ENCODE measurements at regions not wholly inside any gene's neighbourhood (a gene's known extent, or its start where the extent isn't known, plus 50 kb on each side); places are given as distances from the start of the nearest gene placed in this dataset.

DNA sequence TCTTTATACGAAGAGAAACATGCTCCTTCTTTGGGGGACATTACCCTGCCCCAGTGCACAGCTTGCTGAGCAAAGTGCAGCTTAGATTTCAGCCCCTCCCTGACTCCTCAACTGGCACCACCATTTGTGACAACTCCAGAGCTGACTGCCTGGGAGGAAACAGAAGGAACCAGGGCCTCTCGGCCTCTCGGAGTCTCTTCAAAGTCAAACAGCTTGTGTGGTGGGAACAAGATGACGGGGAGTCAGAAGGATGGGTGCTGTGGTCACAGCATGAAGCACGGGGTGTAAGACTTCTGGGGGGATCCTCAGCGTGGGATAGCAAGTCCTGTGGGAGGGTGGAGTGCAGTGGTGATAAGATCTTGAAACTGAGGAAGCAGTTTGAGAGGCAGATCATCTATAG is 123.5 kb upstream of the BCL2L14 start (continued):
- TF ChIP-seq, protein P1, sequence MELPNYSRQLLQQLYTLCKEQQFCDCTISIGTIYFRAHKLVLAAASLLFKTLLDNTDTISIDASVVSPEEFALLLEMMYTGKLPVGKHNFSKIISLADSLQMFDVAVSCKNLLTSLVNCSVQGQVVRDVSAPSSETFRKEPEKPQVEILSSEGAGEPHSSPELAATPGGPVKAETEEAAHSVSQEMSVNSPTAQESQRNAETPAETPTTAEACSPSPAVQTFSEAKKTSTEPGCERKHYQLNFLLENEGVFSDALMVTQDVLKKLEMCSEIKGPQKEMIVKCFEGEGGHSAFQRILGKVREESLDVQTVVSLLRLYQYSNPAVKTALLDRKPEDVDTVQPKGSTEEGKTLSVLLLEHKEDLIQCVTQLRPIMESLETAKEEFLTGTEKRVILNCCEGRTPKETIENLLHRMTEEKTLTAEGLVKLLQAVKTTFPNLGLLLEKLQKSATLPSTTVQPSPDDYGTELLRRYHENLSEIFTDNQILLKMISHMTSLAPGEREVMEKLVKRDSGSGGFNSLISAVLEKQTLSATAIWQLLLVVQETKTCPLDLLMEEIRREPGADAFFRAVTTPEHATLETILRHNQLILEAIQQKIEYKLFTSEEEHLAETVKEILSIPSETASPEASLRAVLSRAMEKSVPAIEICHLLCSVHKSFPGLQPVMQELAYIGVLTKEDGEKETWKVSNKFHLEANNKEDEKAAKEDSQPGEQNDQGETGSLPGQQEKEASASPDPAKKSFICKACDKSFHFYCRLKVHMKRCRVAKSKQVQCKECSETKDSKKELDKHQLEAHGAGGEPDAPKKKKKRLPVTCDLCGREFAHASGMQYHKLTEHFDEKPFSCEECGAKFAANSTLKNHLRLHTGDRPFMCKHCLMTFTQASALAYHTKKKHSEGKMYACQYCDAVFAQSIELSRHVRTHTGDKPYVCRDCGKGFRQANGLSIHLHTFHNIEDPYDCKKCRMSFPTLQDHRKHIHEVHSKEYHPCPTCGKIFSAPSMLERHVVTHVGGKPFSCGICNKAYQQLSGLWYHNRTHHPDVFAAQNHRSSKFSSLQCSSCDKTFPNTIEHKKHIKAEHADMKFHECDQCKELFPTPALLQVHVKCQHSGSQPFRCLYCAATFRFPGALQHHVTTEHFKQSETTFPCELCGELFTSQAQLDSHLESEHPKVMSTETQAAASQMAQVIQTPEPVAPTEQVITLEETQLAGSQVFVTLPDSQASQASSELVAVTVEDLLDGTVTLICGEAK (IDR thresholded peaks at IDR 0.05; ENCODE audit: borderline replicate concordance), result no peak
- TF ChIP-seq TCF12 (IDR thresholded peaks at IDR 0.05; ENCODE audit: low read depth, low read length), result no peak
- no peak for TF ChIP-seq SMARCA5 (IDR thresholded peaks at IDR 0.05)
- TF ChIP-seq ZSCAN29 (IDR thresholded peaks at IDR 0.05), result no peak
- no peak for TF ChIP-seq EED (IDR thresholded peaks at IDR 0.05; ENCODE audit: low read depth)
- no peak for TF ChIP-seq RAD21 (IDR thresholded peaks at IDR 0.05; ENCODE audit: insufficient read depth, low read depth, low read length)

DNA sequence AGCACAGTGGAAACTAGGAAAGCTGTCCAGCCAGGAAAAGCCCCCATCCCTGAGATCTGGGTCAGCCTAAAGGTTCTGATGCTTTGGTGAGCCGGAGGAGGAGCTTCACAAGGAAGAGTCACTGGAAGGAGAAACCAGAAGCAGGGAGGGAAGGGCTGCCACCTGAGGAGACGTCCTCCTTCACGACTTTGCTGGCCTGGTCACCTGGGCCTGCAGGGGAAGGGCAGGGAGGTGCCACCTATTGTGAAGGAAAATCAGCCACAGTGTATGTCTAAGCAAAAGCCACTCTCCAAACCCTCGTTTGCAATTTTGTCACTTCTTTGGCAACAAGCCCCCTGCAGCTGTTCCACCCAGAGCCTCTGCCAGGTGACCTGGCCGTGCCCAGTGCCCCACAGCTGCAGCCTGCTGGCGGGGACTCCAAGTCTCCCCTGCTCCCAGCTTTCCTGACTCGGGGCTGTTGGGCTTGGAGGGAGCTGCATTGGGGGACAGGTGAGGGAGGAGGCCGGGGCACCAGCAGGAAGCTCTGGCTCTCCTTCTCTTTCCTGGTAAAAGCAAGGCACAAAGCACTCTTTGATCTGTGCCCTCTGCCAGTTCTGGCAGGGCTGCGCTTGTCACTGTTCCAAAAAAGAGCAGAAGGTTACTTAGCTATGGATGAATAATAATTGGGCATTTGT is 120.9 kb upstream of the BCL2L14 start:
- Histone ChIP-seq H3K36me3 (ENCODE audit: control insufficient read depth in 2 of 2, insufficient read depth in 2 of 2, low read length in 1 of 2) (no peaks in the 10 kb centered on the region), H3K4me1 (ENCODE audit: control insufficient read depth, insufficient read depth, low read length) (peaks cover 4% of the 10 kb centered on the region; the same call in 1 of the 2 replicates), H3K27me3 (replicated peaks in 1 of 2; ENCODE audit: control insufficient read depth in 2 of 2, insufficient read depth in 2 of 2, low read length in 1 of 2) (no peaks in the 10 kb centered on the region), H2AFZ (ENCODE audit: control insufficient read depth, low read depth, low read length) (no peak overlapping the region), H3K9me3 (replicated peaks; ENCODE audit: control insufficient read depth, insufficient read depth, low read length) (no peaks in the 10 kb centered on the region), H4K20me1 (ENCODE audit: control insufficient read depth, insufficient read depth) (no peaks in the 10 kb centered on the region), H3K27ac (ENCODE audit: control insufficient read depth, insufficient read depth) (no peak overlapping the region), H3K4me2 (ENCODE audit: control insufficient read depth, insufficient read depth) (no peak overlapping the region), H3K9ac (ENCODE audit: control insufficient read depth, insufficient read depth, low read length) (no peak overlapping the region), H3K79me2 (ENCODE audit: control insufficient read depth, insufficient read depth, low read length) (no peaks in the 10 kb centered on the region), H3K4me3 (no peak overlapping the region)
- no TSS peak for BruUV-seq (replicated peaks)
- ChIA-PET SMC1A (ENCODE audit: uncharacterized antibody, unreplicated experiment) (interaction anchor here (0.9 to 2.4 kb wide), 6 partner anchors 8 to 51 kb away, joined by 3 to 11 read pairs (median 4); no protein-coding TSS in a partner anchor), CTCF (no interaction called here), POLR2A (no interaction called here), RAD21 (ENCODE audit: unreplicated experiment) (no interaction called here)
- WGBS (ENCODE audit: insufficient coverage, insufficient replicate concordance, low lambda C conversion rate, missing lambda C conversion rate), result 49% methylated on average over 9 of the region's 9 CpGs
- DNase-seq (ENCODE audit: low read depth, low spot score), result no peak
- in situ Hi-C loops (cut with MboI) (no loop called here), intact Hi-C loops (cut with micrococcal nuclease; ENCODE audit: unreplicated experiment) (no loop called here)
- no peak for FAIRE-seq
- ATAC-seq, result no peak
- TF ChIP-seq, protein P2, sequence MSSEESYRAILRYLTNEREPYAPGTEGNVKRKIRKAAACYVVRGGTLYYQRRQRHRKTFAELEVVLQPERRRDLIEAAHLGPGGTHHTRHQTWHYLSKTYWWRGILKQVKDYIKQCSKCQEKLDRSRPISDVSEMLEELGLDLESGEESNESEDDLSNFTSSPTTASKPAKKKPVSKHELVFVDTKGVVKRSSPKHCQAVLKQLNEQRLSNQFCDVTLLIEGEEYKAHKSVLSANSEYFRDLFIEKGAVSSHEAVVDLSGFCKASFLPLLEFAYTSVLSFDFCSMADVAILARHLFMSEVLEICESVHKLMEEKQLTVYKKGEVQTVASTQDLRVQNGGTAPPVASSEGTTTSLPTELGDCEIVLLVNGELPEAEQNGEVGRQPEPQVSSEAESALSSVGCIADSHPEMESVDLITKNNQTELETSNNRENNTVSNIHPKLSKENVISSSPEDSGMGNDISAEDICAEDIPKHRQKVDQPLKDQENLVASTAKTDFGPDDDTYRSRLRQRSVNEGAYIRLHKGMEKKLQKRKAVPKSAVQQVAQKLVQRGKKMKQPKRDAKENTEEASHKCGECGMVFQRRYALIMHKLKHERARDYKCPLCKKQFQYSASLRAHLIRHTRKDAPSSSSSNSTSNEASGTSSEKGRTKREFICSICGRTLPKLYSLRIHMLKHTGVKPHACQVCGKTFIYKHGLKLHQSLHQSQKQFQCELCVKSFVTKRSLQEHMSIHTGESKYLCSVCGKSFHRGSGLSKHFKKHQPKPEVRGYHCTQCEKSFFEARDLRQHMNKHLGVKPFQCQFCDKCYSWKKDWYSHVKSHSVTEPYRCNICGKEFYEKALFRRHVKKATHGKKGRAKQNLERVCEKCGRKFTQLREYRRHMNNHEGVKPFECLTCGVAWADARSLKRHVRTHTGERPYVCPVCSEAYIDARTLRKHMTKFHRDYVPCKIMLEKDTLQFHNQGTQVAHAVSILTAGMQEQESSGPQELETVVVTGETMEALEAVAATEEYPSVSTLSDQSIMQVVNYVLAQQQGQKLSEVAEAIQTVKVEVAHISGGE (CRISPR knock-in tag; IDR thresholded peaks at IDR 0.05), result no peak
- TF ChIP-seq SUPT20H (IDR thresholded peaks at IDR 0.05; ENCODE audit: borderline replicate concordance, control insufficient read depth, low read depth, low read length) (no peak), BRCA1 (IDR thresholded peaks at IDR 0.05; ENCODE audit: low read depth, low read length) (no peak), BHLHE40 (IDR thresholded peaks at IDR 0.05; ENCODE audit: borderline replicate concordance in 1 of 2, low read depth in 2 of 2, low read length in 1 of 2) (no peak)

All from GM12878 (cell line).